Thyroid gland (tissue), 4 donors: ENCODE measurements at regions not wholly inside any gene's neighbourhood (a gene's known extent, or its start where the extent isn't known, plus 50 kb on each side); places are given as distances from the start of the nearest gene placed in this dataset.

Experiments used
- CTCF ChIP-seq, 6 experiments: fragments of 200-600 bp in 3 of 6; fragments of 450-650 bp in 3 of 6; sonication (generic) in 3 of 6; IDR thresholded peaks; one replicate each; pipeline ENCODE4 v1.5.1; 2016 to 2019; ENCODE audit warnings: antibody characterized with exemption in 6 of 6, mild to moderate bottlenecking in 2 of 6, inconsistent platforms in 1 of 6, moderate library complexity in 1 of 6
- POLR2A ChIP-seq, 2 donors: fragments of 450-650 bp; IDR thresholded peaks; one replicate each; pipeline ENCODE4 v1.6.1; 2017; ENCODE audit warnings: antibody characterized with exemption in 2 of 2, mild to moderate bottlenecking in 2 of 2, moderate library complexity in 1 of 2

GRCh38 chr9:89864731-89865130, 259.9 kb downstream of the GADD45G start:
- no peak for TF ChIP-seq CTCF (IDR thresholded peaks at IDR 0.05)
- TF ChIP-seq POLR2A (IDR thresholded peaks at IDR 0.05) = no peak
